GM18909 (cell line): ENCODE measurements at regions not wholly inside any gene's neighbourhood (a gene's known extent, or its start where the extent isn't known, plus 50 kb on each side); places are given as distances from the start of the nearest gene placed in this dataset.

ENCODE experiments used
- ATAC-seq: cut with Tn5 transposase; IDR thresholded peaks from one replicate; pipeline ENCODE4 v1.9.1; 2021; ENCODE audit warnings: mild to moderate bottlenecking; ENCODE audit not compliant: unreplicated experiment, poor library complexity

DNA sequence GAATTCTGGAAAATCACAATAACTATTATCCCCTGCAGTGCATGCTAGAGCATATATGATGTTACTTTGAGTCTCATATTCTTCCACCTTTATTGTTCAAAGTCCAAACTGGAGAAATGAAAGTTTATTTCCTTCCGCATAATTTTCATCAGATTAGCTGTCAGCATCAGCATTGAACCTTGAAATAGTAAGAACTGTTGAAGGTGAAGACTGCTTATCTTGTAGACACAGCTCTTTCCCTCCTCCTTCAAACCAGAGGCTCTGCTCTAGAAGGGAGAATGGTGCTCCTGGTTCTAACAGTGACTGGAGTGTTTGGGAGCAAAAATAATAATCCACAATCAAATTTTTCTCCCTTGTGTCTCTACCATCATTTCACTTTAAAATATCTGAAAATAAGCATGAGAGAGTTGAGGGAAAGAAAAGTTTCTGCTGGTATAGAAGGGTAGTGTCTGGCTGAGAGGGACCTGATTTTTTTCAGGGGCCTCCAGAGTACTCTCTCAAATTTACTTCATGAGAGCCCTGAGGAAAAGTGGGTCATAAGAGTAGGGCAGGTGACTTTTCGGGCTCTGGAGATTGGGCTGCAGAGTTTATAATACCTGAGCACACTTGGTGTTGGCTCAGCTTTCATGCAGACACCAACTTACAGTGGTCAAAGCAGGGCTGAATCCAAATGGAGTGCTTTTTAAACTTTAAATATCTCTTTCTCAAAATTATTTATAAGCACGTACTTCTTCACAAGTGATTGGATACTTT is 170.4 kb downstream of the ZDHHC21 start:
- ATAC-seq: no peak

DNA sequence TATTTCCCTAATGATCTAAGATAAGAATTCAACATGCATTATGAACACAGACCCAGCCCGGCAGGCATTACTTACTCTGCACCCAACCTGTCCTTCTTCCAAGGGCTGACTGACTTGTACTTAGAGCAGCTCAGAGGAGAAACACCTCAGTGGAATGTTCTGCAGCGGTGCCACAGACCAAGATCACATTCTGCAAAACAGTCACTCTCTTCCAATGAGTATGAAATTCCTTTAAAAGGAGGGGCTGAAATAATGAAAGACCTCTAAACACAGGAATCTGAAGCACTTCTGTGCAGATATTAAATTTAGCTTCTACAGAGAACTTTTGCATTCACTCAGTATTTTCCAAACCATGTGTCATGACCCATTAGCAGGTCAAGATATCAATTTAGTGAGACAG is 172.9 kb downstream of the ZDHHC21 start:
- ATAC-seq: no peak

DNA sequence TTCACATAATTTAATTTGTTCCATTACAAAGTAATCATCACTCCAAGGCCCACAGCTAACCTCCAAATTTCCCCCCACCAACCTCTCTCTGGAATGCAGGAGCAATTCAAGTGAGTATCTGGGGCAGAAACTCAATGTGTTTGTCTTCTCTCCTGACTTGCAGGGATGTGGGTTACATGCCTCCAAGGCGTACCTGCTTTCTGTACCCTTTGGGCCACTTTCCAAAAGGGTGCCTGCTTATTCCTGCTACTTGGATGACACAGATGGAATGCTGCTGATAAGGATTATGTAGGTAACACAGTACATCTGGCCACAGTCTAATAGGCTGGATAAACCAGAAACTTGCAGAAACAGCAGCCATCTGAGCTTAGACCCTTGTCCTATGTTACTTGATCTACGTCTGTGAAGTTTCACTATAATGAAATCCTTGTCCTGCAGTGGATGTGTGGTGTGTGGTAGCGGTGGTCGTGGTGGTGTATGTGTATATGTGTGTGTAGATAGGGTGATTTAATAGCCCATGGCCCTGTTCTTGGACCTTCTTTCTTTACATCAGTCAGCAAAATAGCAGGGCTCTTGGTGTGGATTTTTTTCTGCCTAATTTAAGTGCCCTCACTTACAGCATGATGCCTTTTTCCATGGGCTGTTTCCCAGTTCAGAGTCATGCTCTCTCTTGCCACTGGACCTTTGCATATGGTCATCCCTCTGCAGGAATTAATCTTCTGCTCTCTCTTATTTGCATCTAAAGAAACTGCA is 175.9 kb downstream of the ZDHHC21 start:
- ATAC-seq: no peak

DNA sequence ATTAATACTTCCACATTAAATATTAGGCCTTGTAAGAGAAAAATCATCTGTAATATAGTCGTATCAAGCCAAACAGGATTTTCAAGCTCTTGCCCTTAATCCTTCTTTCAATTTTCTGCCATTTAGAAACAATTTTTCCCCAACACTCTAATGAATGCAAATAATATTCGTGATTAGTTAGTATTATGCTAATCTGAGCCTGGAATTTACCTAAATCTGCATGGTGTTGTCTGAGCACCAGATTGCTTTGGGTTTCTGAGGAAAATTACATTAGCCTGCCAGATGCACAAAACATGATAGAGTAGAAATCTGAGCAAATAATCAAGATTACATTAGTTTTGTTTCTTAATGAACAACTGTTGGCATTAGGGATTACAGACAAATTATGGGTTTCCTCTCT is 176.6 kb downstream of the ZDHHC21 start:
- no peak for ATAC-seq

DNA sequence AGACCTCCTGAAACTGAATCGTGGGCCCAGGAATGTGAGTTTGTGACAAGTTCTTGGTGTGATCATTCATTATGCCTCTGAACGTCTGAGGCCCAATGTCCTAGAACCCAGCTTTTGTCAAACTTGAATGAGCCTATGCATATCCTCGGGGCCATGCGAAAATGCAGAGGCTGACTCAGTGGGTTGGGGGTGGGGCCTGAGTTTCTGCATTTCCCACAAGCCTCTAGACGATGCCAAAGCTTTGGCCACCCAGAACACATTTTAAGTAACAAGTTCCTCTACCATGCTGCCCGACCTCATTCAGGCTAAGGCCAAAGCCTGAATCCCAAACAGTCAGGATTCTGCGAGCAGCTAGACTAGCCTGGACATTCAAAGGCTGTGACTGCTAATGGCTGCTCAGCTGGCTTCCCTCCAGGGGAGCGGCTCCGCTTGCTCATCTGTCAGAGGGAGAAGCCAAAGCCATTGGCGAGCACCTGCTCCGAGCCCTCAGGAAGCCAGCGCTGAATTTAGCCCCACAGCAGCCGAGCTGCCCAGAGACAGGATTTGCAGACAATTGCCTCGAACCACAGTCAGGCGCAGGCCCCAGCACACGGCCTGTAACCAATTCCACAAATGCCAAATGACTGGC is 177.5 kb downstream of the ZDHHC21 start:
- ATAC-seq: no peak

DNA sequence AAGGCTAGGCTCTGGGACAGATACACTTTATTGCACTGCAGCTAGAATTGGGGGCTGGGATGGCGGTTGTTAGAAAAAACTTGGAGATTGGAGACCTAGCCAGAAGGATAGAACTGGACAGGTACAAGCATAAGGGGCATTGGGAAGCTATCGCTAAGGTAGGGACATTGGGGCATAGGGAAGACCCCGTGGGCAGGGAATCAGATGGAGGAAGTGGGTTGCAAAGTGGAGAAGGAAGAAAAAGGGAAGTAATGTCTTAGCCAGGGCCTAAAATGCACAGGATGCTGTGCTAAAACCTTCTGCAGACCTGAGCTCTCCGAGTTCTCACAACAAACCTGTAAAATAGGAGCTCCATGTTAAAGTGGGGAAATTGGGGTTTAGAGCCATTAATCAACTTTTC is 178.2 kb downstream of the ZDHHC21 start:
- ATAC-seq: no peak

DNA sequence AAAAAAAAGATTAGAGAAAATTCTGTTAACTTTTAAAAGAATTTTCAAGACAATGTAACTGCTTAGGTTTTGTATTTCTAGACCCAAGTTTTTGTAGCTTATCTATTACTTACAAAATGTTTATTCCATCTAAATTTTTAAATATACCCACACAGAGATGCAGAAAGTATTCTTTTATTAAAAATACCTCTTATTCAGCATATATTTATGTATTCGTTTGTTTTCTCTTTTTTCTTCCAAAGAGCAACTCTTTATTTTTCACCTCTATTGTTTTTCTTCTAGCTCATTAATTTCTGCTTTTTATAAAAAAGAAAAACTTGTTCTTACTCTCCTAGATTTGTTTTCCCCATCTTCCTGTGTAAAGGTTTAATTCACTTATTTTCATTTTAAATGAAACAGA is 180.3 kb downstream of the ZDHHC21 start:
- ATAC-seq: no peak

DNA sequence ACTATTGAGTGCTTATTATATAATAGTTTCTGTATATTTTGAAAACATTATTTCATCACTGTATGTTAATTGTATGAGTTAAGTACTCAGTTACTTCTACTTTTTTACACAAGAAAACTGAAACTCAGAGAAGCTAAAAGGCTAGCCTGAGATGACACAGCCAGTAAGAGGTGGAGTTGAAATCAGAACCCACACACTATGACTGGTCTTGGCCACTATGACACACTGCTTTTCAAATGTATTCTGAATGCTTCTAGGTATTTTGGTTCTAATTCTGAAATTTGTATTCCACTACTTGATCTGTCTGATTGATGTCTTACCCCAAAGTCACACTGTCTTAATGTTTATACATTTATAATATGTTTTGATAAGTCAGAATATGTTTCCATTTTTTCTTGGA is 181.8 kb downstream of the ZDHHC21 start:
- peak; percentile 68 for ATAC-seq

DNA sequence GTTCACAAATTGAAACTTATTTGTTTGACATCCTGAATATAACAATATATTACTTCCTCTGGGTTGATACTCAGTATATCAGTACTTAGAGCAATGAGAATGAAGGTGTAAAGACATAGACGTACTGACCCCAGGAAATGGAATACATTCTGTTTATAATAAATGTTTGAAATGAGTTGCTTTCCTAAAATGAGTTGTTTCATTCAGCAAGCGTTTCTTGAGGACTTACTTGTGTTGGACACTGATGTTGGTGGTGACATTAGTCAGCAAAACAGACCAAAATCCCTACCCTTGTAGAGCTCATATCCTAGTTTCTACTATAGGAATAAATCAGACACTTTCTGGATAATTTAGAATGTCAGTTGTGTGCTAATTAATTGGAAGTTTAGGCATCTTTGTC is 184.3 kb downstream of the ZDHHC21 start:
- no peak for ATAC-seq

DNA sequence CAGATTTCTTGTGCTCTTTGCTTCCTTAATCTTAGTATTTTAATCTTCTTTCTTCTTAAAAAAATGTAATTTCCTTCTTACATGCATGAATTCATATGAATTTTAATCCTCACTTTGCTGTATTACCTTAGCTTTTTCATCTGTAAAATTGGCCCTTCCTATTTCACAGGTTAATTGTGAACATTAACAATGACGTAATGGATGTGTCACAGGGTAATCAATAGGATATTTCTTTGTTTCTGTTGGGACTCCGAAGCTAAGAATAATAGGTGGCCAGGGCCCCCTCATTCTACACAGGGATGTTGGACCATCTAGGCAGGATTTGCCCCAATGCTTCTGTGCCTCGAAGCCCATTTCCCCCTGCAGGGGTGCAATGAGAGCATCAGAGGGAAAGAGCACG is 187.4 kb upstream of the NFIB start:
- no peak for ATAC-seq

DNA sequence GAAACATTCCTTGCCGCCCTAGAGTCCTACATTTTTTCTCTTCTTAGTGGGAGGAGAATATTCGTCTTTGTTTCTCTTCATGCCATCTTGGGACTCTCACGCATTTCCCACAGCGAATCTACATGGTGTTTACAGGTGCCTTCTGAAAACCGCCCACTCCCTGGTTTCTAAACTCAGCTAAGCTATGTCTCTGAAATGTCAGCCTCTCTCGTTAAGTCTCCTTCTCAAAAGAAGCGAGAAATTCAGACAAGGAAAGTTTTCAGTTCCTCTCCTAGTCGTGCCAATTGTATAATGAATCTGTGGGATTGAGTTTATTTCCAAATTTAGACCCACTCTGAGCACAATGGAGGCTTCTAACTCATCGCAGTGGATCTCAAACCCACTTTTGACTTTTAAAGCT is 186.8 kb upstream of the NFIB start:
- ATAC-seq: no peak

DNA sequence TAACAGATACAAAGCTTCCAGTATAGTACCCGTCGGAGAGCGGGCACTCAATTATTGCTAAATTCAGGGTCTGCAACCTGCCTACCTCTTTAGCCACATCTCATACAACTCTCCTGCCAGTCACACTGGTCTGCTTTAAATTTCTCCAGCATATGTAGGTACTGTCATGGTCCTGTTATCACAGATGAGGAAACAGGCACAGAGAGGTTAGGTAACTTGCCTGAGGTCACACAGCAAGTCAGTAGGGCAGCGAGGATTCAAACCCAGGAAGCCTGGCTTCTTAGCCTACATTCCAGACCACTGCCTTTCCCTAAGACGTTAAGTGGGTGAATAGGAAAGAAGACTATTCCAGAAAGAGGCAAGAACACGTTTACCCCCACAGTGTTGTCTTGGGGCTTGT is 186.0 kb upstream of the NFIB start:
- no peak for ATAC-seq

DNA sequence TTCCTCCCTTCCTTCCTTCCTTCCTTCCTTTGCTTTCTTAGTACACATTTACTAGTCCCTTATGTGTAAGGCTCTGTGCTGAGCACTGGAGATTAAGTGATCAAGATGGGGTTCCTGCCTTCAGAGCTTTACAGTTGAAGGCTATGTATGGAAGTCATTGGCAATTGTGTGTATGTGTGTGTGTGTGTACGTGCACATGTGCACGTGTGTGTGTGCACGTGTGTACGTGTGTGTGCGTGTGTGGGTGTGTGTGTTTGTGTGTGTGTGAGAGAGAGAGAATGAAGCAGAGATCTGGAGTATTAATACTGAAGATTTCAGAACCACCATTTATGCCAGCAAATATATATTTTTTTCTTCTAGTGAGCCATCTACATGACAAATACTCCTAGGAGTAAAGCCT is 184.9 kb upstream of the NFIB start:
- ATAC-seq: no peak

DNA sequence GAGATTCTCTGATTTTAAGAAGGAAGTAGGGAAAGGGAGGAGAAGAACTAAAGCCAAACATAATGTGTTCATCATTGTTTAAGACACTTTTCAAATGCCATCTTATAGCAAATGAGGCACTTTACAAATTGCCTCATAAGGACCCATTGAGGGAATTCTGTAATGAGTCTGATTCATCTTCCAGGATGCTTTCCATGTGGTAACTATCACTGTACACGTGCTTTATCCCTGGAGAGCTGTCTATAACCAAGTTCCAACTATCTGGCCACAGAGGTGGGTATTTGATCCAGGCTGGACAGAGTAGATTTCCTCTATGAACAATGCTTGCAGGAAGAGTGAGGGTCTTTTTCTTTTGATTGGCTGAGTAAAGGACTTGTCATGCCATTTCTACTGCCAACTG is 183.5 kb upstream of the NFIB start:
- no peak for ATAC-seq

DNA sequence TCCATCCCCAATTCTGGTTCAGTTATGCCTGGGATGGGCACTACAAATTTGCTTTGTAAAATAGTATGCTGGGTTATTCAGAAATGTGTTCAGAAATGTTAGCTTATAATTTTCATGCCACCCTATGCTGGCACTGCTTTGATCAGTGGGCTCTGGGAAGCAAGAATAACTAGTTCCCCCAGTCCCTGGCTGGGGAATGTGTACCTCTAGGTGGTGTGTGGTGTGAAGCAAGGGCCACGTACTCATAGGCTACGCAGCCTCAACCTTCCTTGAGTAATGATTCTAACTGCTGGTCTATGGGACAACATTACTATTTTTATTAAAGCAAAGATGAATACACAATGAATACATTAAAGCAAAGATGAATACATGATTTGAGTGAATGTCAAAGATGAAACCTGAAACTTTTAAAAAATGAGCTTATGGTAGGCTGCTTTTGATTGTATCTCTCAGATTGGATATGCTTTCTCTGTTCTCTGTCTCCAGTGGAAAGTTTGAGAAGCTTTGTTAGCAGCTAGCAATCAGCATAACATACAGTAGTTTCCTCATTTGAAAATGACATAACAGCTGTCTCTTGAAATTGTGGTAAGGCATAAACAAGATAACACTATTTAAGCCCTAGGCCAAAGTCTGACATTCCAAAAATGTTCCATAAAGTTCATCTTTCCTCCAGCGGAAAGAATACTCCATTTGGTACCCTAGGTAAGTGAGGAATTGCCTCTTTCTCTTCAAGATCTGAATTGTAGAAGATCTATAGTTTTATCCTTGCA is 174.7 kb upstream of the NFIB start:
- ATAC-seq: no peak

DNA sequence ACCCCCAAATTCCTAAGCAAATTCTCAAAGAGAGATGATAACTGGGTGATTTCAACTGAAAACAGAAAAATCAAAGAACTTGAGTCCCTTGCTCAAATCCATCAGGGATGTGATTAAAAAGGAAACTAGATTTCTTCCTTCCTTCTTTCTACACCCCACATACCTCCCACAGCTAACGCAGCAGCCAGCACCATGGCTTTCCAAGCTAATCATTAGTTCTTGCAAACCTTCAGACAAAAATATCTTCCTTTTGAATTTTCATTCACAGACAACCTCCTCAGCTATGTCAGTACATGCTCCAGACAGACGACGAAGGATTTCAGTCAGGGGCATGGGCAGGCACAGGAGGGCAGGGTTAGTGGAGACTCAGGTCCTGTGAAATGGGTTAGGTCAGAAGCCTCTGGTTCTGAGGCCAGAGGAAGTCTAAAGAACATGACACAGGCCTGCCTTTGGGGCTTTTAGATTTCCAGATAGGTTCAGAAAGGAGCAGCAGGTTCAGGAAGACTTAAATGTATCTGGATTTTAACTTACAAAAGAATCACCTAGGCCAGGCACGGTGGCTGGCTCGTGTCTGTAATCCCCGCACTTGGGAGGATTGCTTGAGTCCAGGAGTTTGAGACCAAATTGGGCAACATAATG is 173.7 kb upstream of the NFIB start:
- ATAC-seq: no peak

DNA sequence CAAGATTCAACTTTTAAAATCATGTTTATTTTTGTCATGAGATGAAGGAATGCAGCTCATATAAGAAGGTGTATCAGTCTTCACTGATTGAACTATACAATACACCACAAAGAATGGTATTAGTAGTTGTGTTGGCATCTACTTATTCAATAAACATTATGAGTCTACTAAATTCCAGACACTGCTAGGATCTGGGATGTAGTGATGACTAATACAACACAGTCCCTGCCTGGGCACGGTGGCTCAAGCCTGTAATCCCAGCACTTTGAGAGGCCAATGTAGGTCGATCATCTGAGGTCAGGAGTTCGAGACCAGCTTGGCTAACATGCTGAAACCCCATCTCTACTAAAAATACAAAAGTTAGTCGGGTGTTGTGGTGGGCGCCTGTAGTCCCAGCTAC is 171.4 kb upstream of the NFIB start:
- no peak for ATAC-seq

DNA sequence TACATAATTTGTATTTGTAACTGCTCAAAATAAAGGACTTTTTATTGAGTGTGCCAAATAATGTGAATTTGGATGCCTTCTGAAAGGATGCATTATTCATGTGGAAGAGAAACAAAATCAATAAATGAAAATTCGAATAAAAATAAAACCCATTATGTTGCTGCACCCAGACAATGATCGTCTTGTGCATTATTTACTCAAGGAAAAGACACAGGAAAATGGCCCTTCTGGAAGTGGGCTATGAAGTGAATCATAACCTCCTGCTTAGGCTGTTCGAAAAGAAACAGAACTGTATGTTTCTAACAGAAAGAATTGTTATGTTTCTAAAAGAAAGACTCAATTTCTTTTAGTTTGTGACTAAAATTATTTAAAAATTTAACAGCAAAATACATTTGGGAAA is 168.9 kb upstream of the NFIB start:
- no peak for ATAC-seq

DNA sequence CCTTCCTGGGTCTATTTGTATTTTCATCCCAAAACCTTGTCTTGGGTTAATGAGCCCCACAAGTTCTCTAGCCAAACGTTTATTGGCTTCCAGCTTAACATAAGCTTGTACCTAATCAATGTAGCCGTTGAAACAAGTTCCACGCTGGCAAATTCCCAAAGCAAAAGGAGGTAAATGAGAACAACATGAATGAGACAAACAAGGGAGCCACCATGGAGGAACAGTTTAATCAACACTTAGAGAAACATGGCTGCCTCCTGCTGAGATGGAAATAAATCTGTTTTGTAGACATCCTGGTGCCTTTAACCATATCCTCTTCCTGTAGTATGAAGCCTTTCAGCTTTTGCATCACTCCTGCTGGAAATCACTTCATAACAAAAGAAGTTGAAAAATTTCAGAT is 166.6 kb upstream of the NFIB start:
- ATAC-seq: no peak

DNA sequence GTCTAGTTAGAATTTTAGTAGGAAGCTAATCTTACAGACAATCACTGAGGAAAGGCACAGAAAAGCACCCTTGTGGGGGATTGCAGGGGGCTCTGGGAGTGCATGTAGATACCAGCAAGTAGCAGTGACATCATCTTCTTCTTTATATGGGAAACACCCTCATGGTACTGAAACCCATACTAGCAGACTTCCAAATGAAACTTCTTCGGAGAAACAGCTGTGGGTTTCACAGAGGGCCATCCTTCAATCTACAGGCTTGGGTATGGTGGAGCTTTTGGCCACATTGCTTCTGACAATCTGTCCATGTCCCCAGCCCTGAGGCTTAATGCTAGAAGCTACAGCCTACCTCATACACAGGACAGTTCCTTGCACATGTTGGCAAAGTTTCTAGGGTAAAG is 165.2 kb upstream of the NFIB start:
- ATAC-seq: no peak
